GM23338 (cell line): ENCODE measurements at regions not wholly inside any gene's neighbourhood (a gene's known extent, or its start where the extent isn't known, plus 50 kb on each side); places are given as distances from the start of the nearest gene placed in this dataset.

Experiments used
- CREB1 ChIP-seq: fragments of 250-450 bp; sonication (Bioruptor Pico); IDR thresholded peaks from 2 replicates; pipeline ENCODE4 v1.5.0; 2020; ENCODE audit warnings: low read depth, mild to moderate bottlenecking, moderate library complexity
- EZH2 ChIP-seq: fragments of 200-600 bp; sonication (generic); IDR thresholded peaks from one replicate; pipeline ENCODE4 v1.8.0; 2017; ENCODE audit warnings: antibody characterized with exemption, mild to moderate bottlenecking, low read depth; ENCODE audit not compliant: unreplicated experiment
- EZH2phosphoT487 ChIP-seq: fragments of 200-600 bp; sonication (generic); IDR thresholded peaks from one replicate; pipeline ENCODE4 v1.8.1; 2018; ENCODE audit warnings: antibody characterized with exemption; ENCODE audit not compliant: unreplicated experiment
- JUNB ChIP-seq: IDR thresholded peaks from one replicate; pipeline ENCODE4 v1.6.1; 2016; ENCODE audit warnings: antibody characterized with exemption; ENCODE audit not compliant: unreplicated experiment
- NANOG ChIP-seq: IDR thresholded peaks from 2 replicates; pipeline ENCODE4 v1.6.1; 2016; ENCODE audit warnings: antibody characterized with exemption, borderline replicate concordance
- POLR2AphosphoS5 ChIP-seq: IDR thresholded peaks from 2 replicates; pipeline ENCODE4 v1.6.1; 2016; ENCODE audit warnings: antibody characterized with exemption, low read depth
- STAT1 ChIP-seq: IDR thresholded peaks from one replicate; pipeline ENCODE4 v1.6.1; 2016; ENCODE audit warnings: antibody characterized with exemption; ENCODE audit not compliant: unreplicated experiment
- ZNF114 ChIP-seq: fragments of 250-450 bp; sonication (Bioruptor Pico); IDR thresholded peaks from 2 replicates; pipeline ENCODE4 v1.5.0; 2020; ENCODE audit warnings: mild to moderate bottlenecking, moderate library complexity
- ZNF331 ChIP-seq: fragments of 250-450 bp; sonication (Bioruptor Pico); IDR thresholded peaks from 2 replicates; pipeline ENCODE4 v1.5.0; 2020; ENCODE audit warnings: low read depth, mild to moderate bottlenecking, moderate library complexity
- TF ChIP-seq, protein P1 (sequence below), 2 experiments: fragments of 200-600 bp in 1 of 2; sonication (generic) in 1 of 2; conservative IDR thresholded peaks; 2 replicates each; pipeline versions ENCODE4 v1.5.1 to v1.6.1; 2016 to 2017; ENCODE audit warnings: antibody characterized with exemption in 2 of 2, low read depth in 2 of 2, mild to moderate bottlenecking in 2 of 2, moderate library complexity in 1 of 2
- TF ChIP-seq, protein P2 (sequence below): IDR thresholded peaks from one replicate; pipeline ENCODE4 v1.6.1; 2018; ENCODE audit warnings: antibody characterized with exemption; ENCODE audit not compliant: unreplicated experiment
- TF ChIP-seq, protein P3 (sequence below): IDR thresholded peaks from 2 replicates; pipeline ENCODE4 v1.6.1; 2016; ENCODE audit warnings: antibody characterized with exemption

DNA sequence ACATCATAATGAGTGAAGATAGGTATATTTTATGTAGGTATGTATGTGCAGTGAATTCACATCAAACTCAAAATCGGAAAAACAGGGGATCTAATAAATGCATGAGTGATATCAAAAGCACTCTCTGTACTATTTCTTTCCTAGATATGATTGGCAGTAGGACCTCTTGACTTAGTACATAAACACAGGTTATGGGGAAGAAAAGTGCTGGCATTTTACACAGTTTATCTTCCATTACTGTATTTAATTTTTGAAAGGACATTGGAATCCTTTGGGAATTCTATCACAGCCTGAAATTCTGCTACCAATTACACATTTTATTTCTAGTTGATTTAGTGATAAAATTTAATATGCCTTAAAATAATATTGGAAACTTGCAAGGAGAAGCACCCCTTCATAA lies 470.5 kb upstream of the ONECUT1 start:
- TF ChIP-seq POLR2AphosphoS5: no peak
- TF ChIP-seq, protein P1, sequence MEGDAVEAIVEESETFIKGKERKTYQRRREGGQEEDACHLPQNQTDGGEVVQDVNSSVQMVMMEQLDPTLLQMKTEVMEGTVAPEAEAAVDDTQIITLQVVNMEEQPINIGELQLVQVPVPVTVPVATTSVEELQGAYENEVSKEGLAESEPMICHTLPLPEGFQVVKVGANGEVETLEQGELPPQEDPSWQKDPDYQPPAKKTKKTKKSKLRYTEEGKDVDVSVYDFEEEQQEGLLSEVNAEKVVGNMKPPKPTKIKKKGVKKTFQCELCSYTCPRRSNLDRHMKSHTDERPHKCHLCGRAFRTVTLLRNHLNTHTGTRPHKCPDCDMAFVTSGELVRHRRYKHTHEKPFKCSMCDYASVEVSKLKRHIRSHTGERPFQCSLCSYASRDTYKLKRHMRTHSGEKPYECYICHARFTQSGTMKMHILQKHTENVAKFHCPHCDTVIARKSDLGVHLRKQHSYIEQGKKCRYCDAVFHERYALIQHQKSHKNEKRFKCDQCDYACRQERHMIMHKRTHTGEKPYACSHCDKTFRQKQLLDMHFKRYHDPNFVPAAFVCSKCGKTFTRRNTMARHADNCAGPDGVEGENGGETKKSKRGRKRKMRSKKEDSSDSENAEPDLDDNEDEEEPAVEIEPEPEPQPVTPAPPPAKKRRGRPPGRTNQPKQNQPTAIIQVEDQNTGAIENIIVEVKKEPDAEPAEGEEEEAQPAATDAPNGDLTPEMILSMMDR (conservative IDR thresholded peaks at IDR 0.05; ENCODE audit: low read depth in 2 of 2): no peak
- TF ChIP-seq STAT1: no peak
- TF ChIP-seq EZH2phosphoT487: no peak
- TF ChIP-seq, protein P2, sequence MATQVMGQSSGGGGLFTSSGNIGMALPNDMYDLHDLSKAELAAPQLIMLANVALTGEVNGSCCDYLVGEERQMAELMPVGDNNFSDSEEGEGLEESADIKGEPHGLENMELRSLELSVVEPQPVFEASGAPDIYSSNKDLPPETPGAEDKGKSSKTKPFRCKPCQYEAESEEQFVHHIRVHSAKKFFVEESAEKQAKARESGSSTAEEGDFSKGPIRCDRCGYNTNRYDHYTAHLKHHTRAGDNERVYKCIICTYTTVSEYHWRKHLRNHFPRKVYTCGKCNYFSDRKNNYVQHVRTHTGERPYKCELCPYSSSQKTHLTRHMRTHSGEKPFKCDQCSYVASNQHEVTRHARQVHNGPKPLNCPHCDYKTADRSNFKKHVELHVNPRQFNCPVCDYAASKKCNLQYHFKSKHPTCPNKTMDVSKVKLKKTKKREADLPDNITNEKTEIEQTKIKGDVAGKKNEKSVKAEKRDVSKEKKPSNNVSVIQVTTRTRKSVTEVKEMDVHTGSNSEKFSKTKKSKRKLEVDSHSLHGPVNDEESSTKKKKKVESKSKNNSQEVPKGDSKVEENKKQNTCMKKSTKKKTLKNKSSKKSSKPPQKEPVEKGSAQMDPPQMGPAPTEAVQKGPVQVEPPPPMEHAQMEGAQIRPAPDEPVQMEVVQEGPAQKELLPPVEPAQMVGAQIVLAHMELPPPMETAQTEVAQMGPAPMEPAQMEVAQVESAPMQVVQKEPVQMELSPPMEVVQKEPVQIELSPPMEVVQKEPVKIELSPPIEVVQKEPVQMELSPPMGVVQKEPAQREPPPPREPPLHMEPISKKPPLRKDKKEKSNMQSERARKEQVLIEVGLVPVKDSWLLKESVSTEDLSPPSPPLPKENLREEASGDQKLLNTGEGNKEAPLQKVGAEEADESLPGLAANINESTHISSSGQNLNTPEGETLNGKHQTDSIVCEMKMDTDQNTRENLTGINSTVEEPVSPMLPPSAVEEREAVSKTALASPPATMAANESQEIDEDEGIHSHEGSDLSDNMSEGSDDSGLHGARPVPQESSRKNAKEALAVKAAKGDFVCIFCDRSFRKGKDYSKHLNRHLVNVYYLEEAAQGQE: no peak
- no peak for TF ChIP-seq EZH2
- TF ChIP-seq NANOG: no peak
- TF ChIP-seq, protein P3, sequence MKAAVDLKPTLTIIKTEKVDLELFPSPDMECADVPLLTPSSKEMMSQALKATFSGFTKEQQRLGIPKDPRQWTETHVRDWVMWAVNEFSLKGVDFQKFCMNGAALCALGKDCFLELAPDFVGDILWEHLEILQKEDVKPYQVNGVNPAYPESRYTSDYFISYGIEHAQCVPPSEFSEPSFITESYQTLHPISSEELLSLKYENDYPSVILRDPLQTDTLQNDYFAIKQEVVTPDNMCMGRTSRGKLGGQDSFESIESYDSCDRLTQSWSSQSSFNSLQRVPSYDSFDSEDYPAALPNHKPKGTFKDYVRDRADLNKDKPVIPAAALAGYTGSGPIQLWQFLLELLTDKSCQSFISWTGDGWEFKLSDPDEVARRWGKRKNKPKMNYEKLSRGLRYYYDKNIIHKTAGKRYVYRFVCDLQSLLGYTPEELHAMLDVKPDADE: no peak
- TF ChIP-seq CREB1 (CRISPR knock-in tag): no peak
- TF ChIP-seq ZNF114 (CRISPR knock-in tag): no peak
- no peak for TF ChIP-seq ZNF331 (CRISPR knock-in tag)
- TF ChIP-seq JUNB: no peak
